Activated CD4-positive, alpha-beta T cell treated with anti-CD3 and anti-CD28 coated beads, Interleukin-2, amount 50 U/mL, for 16 hours (primary cell): ENCODE measurements at regions not wholly inside any gene's neighbourhood (a gene's known extent, or its start where the extent isn't known, plus 50 kb on each side); places are given as distances from the start of the nearest gene placed in this dataset.

Experiments
- DNase-seq: peaks from one replicate; pipeline ENCODE4 v3.0.0-alpha.2; 2020

DNA sequence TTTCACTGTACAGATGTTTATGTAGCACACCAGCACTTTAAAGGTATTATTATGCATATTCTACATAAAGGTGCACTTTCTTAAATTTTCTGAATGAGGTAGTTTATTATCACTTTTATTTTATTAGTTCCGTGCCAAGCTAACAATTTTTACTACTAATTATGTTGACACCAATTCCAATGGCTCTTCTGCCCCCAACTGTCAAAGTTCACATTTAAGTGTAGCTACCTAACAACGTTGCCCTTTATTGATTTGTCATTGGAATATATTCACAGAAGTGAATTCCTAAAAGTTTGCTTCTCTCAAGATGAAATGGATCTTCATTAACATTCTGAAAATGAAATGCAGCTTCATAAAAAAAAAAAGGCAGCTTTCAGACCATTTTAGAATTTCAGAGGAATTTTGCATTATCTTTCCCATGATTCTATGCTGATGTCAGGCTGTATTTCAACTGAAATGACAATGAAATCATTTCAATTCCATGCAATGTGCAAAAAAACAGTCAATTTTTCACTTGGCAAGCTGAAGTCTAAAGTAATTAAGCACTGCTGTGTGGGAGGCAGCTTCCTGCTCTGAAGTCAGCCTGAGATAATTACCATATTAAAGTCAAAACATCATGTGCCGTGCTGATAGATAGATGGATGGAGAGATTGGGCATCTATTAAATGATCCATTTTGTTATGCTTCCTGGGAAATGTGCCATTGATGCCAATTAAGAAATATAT lies 229.2 kb downstream of the TTLL7 start:
- DNase-seq, result no peak

DNA sequence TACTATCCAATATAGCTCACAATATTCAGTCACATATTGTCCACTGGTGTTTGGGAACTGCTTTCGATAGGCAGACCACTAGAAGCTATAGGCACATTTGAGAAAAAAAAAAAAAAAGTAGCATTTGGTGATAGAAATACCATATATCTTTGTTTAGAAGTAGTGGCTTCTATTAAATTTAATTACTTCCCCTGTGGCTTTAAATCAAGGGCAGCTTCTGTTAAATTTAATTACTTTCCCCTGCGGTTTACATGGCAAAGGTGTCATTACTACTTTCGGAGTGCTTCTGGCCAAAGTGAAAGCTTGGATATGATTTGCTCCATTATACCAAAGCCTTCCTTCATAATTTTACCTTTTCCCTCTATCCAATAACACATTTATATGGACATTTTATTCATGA lies 229.9 kb downstream of the TTLL7 start:
- DNase-seq, result no peak

DNA sequence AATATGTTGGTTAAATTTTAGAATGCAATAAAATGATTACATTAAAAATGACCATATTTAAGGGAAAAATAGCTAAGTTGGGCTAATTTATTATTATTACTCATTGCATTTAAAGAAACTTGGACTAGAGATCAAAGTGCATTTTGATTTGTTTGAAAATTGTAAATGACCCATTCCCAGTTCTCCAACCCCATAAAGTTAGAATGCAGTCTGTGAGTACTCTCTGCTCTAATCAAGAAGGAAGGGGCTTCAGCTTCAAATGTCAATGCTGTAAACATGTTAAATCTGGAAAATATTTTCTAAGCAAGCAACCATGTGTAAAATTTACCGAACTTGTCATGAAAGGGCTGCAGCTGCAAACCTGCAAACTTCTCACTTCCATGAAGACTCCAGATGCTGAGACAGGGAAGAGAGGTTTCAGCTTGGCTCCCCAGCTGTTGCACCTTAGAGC lies 232.7 kb downstream of the TTLL7 start:
- no peak for DNase-seq

DNA sequence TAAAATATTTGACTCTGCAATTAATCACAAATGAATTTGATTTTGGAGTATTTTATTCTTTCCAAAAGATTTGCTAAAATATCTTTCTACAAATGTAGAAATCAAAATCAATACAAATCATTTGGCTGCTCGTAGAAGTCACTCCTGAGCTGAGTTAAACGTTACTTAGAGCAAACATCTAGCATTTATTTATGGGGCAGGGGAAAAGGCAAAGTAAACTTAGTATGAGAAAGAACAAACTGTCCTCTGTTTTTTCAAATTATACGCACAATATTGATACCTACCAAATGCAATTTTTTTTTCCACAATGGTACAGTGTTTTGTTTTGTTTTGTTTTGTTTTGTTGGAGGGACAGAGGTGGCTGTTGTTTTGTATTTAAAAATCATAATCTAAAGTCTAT lies 233.8 kb downstream of the TTLL7 start:
- DNase-seq, result no peak

DNA sequence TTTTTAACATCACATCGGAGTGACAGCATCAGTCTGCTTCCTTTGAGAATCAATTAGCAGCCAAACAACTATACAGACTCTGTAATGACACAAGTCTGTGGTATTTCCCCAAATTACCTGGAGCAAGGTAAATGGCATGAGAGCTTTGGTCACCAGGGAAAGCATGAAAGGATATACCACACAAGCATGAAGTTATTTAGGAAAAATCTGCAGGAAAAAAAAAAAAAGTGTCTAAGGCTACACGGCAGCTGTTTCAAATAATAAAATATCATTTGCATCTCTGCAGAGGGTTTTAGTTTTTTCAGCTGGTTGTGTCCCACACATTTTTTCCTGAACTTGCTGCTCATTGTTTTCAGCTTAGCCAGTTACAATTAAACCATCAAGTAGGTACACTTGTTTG lies 234.7 kb downstream of the TTLL7 start:
- DNase-seq, result no peak

DNA sequence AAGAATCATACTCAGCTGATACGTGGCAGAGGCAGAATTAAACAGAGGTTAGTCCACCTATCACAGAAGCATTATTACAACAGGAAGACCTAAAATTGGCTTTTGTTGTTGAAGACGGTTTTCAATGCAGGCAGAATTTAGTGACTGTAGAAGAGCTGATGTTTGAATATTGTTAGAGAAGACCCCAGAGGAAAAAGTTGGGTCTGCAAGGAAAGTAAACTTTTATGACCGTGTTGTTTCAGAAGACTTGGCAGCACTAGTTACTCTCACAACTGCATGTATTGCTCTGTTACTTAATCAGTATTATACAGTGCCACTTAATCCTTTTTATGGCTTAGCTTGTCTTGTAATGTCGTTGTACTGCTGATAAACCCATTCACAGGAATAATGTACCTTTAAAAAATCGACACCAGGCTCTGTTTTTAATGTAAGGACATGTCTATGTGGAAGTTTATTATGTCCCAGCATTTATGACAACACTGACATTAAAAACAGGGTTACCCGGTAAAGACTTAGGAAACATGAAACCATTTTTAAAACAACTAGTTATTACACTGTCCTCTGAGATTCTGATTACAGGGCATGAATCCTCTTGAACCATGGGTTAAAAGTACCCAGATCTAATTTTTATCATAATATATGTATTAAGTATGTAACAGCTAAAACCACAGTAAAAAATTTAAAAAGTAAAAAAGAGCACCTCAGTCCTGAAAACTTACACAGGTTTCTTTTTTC lies 235.4 kb downstream of the TTLL7 start:
- no peak for DNase-seq

DNA sequence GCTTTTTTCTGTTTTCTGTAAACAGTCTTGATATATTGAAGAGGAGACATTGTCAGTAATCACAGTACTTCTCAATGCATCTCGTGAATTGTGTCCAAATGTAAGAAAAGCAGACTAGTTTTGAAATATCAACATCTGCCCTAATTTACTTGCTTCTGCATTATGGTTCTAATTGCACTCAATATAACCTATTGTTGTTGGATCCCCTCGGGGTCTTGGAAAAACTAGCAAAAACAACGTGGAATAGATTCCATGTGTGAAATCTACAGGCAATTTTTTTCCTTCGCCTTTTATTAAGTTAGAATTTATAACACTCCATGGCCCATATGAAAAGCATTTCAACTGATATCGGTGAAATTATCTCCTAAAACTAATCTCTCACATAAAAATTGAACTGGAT lies 236.5 kb downstream of the TTLL7 start:
- no peak for DNase-seq

DNA sequence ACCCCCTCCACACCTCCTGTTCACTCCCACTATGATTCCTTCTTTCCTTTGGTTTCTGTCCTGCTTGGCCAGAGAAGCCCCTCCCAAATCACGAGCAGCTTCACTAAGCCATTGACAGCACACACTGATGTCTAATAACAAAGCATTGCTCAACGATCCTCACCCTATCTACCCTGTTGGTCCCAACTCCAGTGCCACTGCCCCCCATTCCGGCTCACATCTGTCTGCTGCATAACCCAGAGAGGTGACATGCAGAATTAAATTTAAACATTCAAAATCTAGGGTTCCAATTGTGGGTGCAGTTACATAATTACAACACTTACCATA lies 236.9 kb downstream of the TTLL7 start:
- no peak for DNase-seq

DNA sequence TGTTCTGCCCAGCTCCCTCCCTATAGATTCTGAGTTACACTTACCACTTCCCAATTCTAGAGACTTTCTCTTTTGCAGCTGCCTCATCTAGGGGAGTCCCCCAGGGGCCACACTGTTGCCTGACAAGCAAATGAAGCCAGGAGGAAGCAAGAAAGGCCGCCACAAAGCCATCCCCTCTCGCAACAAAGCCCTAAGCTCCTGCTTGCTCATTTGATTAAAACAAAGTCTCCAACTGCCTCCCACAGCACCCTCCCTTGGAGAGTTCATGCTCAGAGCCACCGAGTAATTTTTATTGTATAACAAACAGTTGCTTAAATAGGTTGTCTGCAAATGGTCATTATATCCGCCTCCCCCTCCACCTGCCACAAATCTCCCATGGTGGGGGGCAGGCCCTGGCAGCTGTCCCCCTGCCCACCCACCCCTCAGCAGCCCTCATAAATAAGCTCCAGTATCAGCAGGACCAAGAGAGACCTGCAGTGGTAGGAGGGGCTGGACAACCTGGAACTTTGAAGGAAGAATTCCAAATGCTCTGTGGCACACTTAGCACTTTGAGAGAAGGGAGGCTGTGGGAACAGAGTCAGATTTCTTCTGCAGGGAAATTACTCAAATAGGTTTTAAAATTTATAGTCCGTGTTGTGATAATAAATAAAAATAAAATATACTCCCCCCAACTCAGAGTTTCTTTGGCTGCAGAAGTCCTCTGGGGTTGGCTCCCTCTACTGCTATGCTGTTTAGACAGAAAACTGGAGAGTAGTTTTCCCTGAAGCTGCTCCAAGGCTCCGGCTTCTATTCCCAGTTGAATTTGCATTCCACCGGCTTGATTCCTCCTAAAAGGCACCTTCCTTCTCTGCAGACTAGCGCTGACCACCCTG lies 237.5 kb downstream of the TTLL7 start:
- no peak for DNase-seq

DNA sequence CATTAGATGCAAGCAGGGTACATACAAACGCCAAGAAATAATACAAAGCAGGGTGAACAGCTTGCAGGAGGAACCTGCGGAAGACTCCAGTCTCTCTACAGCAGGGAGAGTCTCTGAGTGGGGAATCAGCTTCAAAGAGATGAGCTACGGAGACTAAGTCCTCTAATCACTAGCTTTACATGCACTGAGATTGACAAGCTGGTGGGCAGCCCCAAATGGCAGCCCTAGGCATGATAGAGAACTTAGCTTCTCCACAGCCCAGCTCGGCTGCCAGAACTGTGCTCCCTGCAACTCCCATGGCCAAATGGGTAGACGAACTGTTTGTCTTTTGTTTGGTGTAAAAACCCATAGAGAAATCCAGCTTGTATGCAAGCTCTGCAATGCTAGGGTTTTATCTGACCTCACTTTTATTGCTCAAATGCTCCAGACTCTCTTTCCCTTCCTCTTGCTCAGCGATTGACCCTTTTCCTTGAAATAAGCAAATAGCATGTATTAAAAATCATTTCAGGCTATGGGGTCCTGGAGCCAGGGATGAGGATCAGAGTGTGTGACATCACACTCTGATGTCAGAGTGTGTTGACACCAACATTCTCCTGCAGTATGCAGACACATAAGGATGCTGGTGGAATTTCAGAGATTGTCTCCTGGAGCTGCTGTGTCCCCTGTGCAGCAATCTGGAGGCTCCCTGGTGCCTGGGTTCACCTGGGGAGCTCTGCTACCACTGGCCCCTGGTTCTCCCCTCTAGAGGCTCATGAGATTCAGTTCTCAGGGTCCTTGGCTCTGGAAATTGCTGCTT lies 238.5 kb downstream of the TTLL7 start:
- DNase-seq, result no peak

DNA sequence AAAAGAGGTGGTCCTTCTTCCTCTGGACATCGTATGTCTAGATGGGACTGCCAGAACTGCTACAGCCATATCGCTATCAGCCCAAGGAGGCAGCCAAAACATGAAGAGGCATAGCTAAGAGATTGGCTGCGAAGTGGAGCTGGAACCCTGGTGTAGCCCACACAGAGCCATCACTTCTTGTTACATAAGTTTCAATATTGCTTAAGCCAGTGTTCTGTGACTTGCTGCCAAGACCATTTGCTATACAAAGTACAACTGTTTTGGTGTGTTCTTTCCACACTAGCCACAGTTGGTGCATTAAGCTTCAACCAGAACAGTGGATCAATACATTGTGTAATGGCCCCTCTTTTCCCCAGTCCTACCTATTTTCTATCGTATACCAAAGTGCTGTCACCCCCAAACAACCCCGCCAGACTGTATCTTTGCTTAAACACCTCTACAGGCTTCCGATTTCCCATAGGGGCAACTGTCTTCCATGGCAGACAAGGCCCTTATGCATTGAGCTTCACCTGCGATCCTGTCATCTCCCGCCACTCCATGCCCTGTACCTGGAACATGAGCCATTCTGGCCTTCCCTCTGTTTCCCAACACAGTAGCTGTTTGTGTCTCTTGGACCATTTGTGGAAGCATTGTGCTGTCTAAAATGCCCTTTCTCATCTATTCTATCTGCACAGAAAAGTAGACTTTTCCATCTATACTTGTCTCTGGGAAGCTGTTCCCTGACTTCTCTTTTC lies 241.8 kb downstream of the TTLL7 start:
- DNase-seq, result no peak

DNA sequence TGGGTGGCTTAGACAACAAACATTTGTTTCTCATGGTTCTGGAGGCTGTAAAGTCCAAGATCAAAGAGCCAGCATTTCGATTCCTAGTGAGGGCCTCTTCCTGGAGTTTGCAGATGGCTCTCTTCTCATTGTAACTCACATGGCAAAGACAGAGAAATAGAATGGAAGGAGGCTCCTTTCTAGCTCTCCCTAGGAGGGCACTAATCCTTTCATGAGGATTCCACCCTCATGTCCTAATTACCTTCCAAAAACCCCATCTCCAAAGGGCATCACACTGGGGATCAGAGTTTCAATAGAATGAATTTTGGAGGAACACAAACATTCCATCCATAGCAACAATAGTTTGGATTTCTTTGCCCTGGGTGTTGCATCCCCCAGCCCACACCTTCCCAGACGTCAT lies 247.3 kb downstream of the TTLL7 start:
- no peak for DNase-seq

DNA sequence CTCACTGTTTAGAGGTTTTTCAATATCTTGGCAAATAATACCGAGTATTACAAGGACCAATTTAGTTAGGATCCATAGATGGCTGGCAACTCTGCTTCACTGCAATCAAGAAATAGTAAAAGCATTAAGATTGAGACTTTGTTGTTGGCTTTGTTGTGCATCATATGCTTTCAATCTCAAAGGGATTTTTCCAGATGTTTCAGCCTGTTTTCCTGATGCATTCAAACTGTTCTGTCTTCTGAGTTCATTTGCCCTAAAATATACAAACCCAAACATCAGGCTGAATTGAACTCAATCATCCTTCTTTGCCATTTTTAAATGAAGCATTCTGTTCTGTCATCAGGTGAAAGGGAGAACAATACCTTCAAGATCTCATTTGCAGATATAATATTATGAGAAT lies 248.7 kb downstream of the TTLL7 start:
- no peak for DNase-seq

DNA sequence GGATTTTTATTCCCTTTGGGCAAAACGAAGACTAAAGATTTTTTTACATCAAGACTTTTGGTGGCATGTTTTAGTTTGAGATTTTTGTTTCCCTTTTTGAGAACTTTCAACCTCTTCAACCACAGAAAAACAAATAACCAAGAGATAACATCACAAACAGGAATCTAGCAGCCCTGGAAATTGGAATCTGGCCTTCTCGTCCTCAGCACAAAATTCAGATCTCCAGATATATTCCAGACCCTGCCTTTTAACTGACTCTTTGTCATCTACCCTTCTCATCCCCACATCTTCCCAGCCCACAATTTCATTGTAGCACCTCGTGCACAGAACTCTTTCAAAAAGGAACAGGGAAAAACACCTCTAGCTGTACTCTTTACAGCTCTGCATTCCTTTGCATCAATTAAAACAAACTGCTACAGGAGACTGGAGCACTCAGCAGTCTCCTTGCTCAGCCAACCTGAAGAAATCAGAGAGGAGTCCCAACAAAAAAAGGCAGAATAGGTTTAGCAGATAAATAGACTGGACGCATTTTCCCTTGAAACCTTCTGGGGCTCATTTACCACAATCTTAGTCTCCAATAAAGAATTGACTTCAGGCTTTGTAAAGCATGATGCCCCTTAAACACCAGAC lies 251.0 kb downstream of the TTLL7 start:
- no peak for DNase-seq

DNA sequence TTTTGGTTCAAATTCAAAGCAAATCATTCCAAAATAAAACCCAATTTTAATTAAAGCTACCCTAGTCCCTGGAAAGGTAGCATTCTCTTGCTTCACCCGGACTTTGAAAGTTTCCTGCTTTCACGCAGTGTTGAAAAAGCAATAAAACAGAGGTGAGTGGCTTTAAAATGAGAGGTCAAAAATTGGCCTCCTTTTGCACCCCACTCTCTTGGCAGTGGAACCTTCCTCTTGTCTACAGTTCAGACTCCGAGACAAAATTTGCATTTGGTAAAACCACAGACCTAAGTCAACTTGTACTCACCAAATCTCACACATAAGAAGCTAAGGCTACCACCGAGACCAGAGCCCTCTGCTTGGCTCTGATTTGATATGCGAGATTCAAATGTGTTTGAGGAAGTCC lies 252.7 kb downstream of the TTLL7 start:
- DNase-seq, result no peak

DNA sequence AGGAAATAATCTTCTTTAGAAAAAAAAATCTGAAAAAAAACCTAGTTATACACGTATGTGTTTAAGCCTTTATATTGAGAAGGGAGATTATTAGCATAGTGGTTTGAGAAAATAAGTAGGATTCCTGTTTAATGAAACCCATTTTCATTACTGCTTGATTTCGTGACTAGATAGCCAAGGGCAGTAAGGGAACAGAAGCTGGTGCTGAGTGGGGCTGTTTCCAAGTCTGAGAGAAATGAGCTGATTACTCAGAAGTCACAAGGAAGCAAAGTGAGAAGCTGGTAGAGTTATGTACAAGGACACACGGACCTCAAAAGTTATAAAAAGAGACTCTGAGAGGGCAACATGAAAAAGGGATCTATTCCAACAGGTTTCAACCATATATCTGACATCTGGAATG lies 256.5 kb downstream of the TTLL7 start:
- no peak for DNase-seq

DNA sequence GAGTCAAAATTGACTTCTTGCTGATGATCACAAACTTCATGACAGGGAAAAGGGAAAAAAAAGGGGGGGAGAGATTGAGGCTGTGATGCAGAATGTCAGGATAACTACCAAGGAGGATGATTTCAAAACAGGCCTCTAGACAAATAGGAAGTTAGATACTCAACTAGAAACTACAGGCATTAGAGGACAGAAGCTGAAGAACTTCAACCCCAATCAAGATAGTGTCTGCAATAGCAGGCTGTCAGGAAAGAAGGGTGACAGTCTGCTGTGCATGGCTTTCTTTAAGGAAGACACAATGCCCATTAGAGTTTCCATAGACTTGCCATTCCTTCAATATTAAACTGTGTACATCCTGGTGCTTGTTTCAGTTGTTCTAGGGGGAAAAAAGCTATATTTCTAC lies 257.2 kb downstream of the TTLL7 start:
- DNase-seq, result no peak

DNA sequence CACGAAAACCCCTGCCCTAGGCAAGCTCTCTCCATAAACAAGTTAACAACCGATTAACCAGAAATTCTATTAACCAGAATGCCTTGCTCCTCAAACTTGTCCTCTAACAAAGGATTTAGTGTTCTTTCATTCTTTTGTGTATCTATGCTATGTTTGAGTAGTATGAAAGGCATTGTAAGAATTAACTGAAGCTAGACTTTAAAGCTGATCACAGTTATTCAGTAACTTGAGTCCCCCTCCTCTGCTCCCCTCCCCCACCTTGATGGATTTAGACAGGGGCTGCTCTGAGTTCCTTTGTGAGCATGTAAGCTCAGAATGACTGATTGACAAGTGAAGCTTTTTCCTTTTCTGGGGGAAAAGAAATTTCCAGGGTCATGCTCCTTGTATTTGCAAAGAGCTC lies 257.6 kb downstream of the TTLL7 start:
- DNase-seq, result no peak

DNA sequence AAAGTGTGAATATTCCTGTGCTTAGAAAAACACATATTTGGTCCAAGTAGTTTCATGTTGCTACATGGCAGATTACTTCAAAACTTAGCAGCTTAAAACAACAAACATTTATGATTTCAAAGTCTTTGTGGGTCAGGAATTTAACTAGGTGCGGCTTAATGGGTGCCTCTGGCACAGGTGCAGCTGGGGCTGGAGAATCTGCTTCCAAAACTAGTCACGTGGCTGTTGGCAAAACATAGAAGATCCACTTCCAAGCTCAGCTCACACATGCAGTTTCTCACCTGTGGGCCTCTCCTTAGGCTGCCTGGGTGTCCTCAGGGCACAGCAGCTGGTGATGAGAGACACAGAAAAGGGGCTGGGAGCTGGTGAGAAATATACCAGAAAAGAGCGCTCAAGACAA lies 263.4 kb downstream of the TTLL7 start:
- DNase-seq, result no peak

DNA sequence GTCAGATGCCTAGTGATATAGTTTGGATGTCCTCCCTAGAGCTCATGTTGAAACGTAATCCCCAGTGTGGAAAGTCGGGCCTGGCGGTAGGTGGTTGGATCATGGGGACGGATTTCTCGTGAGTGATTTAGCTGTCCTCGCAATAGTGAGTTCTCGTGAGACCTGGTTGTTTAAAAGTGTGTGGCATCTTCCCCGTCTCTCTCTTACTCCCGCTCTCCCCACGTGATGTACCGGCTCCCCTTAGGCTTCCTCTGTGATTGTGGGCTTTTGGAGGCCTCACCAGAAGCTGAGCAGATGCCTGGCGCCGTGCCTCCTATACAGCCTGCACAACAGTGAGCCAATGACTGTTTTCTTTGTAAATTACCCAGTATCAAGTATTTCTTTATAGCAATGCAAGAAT lies 264.5 kb downstream of the TTLL7 start:
- DNase-seq, result no peak

DNA sequence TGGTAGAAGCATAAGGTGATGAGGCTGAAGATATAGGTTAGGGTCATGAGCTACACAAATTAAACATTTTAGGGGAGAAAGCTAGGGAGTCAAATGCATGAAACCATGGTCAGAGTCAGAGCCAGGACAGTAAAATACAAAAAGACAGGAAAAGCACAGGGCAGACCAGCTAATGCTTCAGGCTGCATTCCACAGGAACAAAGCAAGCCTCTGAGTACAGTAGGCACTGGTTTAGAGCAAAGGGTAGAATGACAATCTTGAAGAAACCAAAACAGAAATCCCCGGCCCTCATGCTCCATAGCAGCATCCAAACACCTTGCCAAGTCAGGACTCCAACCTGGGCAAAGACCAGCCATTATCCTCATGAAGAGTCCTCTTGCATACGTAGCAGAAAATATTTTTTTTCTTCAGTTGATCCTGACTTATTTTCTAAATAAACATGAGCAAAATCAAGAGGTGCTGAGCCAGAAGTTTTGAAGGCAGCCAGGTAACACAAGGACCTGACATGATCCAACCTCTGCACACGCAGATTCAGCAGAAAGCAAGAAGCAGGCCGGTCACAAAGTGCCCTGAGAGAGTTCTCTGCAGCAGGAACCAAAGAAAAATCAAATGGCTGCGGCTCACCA lies 273.1 kb downstream of the TTLL7 start:
- DNase-seq, result no peak
